GM21526 (cell line): ENCODE measurements at regions not wholly inside any gene's neighbourhood (a gene's known extent, or its start where the extent isn't known, plus 50 kb on each side); places are given as distances from the start of the nearest gene placed in this dataset.
A peak's percentile ranks its signal among the peaks of the same experiment; 100 is the strongest.
"Not testable (repeated sequence)": the region's sequence is repeated elsewhere in the genome, so short reads cannot be mapped to it uniquely, and the experiment has no call there.

Experiments used
- ATAC-seq: cut with Tn5 transposase; IDR thresholded peaks from one replicate; pipeline ENCODE4 v1.9.1; 2021; ENCODE audit warnings: moderate library complexity; ENCODE audit not compliant: unreplicated experiment, low FRiP score

GRCh38 chr11:71383461-71383860 lies 64.7 kb downstream of the DHCR7 start:
- peak; percentile 80 for ATAC-seq

DNA sequence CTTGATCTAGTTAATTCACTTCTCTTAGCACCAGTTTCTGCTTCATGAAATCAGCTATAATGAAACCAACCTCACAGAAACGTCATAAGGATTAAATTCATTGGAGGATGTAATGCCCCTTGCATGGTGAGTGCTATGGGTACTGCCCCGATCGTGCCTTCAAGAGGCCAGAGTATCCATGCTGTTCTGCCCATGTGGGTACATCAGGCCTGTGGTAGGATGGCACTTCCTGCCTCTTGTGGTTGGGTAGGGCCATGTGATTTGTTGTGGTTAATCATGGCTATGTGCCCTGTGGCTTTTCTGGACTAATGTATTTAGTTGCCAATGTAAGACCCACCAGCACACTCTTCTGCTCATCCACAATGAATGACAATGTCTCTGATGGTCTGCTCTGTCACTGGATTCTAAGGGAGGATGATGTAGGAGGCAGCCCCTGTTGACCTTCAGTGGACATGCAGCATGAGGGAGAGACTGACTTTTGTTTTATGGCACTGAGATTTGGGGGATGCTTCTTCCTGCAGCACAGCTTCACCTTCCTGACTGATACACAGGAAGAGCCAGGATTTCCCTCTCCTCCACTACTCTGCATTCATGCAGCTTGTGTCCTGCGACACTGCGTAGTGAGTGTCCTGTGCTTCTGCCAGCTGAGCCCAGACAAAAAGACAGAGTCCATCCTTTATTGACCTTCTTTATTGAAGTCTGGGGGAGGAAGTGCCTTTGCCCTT lies 66.2 kb downstream of the DHCR7 start:
- ATAC-seq, result no peak

GRCh38 chr11:71379701-71380100 lies 68.5 kb downstream of the DHCR7 start:
- no peak for ATAC-seq

- no peak for ATAC-seq
Observed at GRCh38 chr11:71373791-71374454, 74.3 kb downstream of the DHCR7 start.

- ATAC-seq, result no peak
Observed at GRCh38 chr11:71372693-71373657, 75.2 kb downstream of the DHCR7 start.

- ATAC-seq, result no peak
Observed at GRCh38 chr11:71371674-71372069, 76.5 kb downstream of the DHCR7 start.

DNA sequence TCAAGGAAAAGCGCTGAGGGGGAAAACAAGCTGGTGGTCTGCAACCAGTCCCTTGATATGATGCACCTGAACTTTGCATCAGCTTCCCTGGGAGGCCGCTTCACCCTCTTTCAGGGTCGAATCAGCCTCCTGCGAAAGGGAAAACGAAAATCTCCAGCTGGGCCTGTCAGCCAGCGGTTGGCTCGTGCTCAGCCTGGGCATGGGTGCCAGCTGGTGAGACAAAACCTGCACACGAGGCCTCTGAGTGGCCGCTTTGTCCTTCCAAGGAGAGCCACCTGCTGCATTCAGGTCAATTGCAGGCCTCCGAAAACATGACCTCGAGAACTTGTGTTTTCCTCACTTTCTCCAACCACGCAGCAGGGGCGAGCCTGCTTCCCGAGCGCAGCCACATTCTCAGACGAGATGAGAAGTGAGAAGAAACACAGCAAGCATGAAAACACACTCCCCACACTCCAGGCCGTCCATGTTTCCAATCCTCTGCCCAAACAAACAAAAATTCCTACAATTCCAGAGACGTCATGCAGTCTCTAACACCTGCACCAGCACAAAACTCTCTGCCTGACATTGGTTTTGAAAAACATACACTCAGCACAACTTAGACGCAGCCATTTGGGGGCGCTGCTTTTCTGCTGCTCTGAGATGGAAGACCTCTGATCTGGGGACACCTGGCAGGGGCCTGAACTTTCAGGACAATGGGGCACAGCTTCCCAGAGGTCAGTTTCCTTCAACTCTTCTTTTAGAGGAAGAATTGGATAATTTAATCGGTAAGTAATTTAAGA lies 77.1 kb downstream of the DHCR7 start:
- ATAC-seq, result no peak

DNA sequence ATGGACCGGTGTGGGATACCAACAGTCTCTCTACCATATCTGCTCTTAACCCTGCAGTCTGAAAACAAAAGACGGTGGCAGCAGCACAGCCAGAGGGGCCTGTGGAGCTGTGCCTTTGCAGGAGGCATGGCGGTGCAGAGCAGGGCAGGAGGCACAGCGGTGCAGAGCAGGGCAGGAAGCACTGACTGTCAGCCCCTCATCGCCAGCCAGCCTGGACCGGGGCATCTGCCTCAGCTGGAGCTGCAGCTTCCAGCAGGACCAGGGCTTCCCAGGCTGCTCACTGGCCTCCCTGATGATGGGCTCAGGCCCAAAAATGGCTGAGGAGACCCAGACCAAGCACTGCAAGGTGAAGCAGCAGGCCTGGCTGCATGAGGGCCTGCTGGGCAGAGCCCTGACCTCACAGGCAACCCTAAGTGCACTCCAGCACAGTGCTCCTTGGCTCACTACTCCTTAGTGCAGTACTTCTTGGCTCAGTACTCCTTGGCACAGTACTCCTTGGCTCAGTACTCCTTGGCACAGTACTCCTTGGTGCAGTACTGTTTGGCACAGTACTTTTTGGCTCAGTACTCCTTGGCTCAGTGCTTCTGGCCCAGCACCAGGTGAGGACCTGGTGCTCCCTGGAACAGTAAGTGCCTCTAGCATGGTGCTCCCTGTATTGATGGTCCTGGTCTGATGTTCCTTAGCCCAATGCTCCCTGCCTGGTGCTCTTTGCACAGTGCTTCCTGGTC lies 78.0 kb downstream of the DHCR7 start:
- ATAC-seq, result no peak

DNA sequence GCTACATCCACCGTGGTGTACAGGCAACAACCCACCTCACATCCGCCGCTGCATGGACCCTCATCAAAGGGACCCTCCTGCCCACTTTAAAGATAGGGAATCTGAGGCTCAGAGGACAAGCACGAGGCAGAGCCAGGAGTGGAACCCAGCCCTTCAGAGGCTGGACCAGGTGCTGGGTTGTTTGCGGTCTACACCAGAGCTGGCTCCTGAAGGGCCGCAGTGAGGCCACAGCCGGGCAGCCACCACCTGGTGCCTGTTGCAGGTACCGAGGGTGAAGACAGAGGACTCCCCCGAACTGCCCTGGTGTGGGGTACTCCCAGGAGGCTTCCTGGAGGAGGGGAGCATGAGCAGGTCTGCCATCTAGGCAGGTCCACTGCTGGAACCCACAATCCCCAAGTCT lies 78.8 kb downstream of the DHCR7 start:
- no peak for ATAC-seq

- no peak for ATAC-seq
Observed at GRCh38 chr11:71368966-71369365, 79.2 kb downstream of the DHCR7 start.

DNA sequence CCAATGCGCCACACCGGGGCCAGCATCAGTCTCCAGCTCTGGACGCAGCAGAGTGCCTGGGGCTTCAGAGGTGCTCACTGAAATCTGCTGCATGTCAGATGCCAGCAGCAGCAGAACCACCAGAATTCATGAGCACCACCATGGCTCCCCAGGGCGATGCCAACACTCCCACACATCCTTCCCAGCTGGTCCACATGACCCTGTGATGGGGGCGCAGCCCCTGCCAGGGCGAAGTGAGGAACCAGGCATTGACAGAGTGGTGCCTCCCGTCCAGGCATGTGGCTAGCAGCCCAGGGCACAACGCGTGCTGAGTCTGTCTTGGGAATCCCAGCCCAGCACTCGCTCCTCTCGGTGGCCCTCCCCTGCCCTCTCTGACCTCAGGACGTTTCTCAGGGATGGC lies 80.4 kb downstream of the DHCR7 start:
- no peak for ATAC-seq

GRCh38 chr11:71367276-71367675 lies 80.9 kb downstream of the DHCR7 start:
- ATAC-seq, result not testable (repeated sequence)

GRCh38 chr11:71366076-71366475 lies 82.1 kb downstream of the DHCR7 start:
- ATAC-seq, result no peak

DNA sequence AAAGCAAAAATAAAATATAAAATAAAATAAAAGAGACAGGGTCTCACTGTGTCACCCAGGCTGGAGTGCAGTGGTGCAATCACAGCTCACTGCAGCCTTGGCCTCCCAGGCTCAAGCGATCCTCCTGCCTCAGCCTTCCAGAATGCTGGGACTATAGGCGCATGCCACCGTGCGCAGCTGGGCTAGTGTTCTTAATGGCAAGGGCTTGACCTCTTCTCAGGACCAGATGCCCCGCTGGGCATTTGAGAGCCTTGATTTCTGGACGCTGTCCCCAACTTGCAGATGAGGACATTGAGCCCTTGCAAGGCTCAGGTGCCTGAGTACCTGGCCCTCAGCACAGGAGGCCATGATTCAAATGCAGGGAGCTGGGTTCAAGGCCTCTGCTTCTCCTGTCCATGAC lies 82.6 kb downstream of the DHCR7 start:
- no peak for ATAC-seq

DNA sequence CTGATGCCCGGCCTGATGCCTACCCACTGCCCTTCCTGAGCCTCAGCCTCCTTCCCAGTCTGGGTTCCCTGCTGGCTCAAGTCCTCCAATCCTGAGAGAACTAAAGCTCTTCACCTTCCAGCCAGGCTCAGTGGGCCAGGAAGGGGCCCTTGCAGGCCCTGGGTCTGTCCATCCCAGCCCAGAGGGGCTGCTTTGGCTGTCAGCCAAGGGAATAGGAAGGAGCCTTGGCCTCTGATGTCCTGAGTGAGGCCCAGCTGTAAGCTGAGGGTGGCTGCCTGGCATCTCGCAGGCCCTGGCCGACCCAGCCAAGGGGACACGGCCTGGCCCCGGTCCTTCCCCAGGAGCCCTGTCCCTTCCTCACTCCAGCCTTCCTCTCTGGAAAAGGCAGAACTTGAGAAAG lies 83.4 kb downstream of the DHCR7 start:
- no peak for ATAC-seq

DNA sequence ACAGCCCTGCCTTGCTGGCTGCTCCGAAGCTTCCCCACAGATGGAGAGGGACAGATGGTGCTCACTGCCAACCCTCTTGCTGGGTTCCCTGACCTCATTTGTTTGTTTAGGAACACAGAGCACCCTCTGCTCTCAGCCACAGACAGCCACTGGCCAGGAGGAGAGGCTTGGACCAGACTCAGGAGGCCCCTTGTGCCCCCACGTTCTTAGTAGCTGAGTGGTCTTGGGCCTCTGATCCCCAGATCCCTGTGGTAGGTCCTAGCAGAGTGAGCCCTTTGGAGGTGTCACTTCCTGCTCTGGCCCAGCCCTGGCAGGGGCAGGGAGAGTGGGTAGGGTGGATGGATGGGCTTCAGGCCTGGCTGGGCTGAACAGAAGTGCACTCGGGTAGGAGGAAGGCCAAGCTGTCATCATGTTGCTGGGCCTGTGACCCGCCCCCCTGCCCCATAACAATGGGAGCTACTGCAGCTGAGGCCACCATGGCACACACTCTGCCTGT lies 84.0 kb downstream of the DHCR7 start:
- no peak for ATAC-seq

- ATAC-seq, result no peak
Observed at GRCh38 chr11:71363721-71364120, 84.5 kb downstream of the DHCR7 start.

DNA sequence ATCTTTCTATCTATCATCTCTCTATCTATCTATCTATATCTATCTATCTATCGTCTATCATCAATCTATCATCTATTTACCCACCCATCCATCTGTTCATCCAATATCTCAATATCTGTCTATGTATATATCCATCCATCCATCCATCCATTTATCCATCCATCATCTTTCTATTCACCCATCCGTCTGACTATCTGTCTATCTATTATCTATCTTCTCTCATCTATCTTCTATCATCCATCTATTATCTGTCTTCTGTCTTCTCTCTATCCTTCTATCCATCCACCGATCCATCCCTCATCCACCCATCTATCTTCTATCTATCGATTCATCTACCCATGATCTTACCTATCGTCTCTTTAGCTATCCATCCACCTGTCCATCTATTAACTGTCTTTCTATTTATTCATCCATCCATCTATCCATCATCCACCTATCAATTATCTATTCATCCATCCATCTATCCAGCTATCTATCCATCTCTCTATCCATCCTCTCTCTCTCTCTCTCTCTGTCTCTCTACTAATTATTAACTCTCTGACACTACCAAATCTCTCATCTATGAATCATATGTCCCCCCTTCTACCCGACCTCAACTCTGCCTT lies 89.1 kb downstream of the DHCR7 start:
- ATAC-seq, result no peak

DNA sequence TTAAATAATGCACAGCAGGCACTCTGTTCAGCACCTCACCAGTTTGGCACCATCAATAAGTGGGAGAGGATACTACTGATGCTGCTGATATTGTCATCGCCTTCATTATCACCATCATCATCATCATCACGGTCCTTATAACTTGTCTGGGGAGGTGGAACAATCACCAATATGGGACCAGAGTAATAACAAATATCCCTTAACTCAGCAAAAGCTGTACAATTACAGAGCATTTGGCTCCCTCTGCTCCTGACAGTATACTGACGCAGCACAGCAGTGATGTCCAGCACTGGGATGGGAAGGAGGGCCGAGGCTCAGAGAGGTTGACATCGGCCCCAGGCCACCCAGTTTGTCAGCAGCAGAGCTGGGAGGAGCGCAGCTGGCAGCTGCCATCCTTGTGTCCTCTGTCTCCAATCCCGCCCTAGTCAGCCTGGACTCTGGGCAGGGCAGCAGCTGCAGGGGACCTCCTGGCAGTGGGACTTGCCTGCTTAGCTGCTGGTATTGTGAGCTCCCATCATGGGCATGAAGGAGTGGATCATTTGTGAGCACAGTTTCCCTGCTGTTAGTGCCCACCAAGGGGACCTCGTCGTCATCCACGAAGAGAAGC lies 90.0 kb downstream of the DHCR7 start:
- no peak for ATAC-seq
